Kidney epithelial cell (primary cell): ENCODE measurements at regions not wholly inside any gene's neighbourhood (a gene's known extent, or its start where the extent isn't known, plus 50 kb on each side); places are given as distances from the start of the nearest gene placed in this dataset.

Experiments
- DNase-seq: peaks from one replicate; pipeline ENCODE4 v3.0.0-alpha.2; 2010; ENCODE audit warnings: low read depth
- H3K27me3 ChIP-seq: 2 replicates; pipeline ENCODE4 v1.6.0; 2011; ENCODE audit warnings: low read length; ENCODE audit not compliant: control insufficient read depth, insufficient read depth
- H3K36me3 ChIP-seq: 2 replicates; pipeline ENCODE4 v1.5.1; 2011; ENCODE audit warnings: low read length; ENCODE audit not compliant: control insufficient read depth, insufficient read depth
- H3K4me3 ChIP-seq: 2 replicates; pipeline ENCODE4 v1.5.1; 2011; ENCODE audit warnings: low read depth, mild to moderate bottlenecking, control low read depth, low read length
- CTCF ChIP-seq: IDR thresholded peaks from 2 replicates; pipeline ENCODE4 v1.5.1; 2011; ENCODE audit warnings: mild to moderate bottlenecking, moderate library complexity, low read length, control low read depth, inconsistent platforms; ENCODE audit not compliant: insufficient read depth, poor library complexity, severe bottlenecking

- Histone ChIP-seq H3K4me3 (no peak overlapping the region), H3K27me3 (no peaks in the 10 kb centered on the region), H3K36me3 (no peaks in the 10 kb centered on the region)
- DNase-seq: no peak
- TF ChIP-seq CTCF: no peak
Measured at GRCh38 chr12:83758888-83759631, 1072.4 kb downstream of the TMTC2 start.

GRCh38 chr12:83753904-83754303 lies 1067.2 kb downstream of the TMTC2 start:
- no peak for TF ChIP-seq CTCF
- no peak overlapping the region for H3K4me3 ChIP-seq
- H3K36me3 ChIP-seq: no peaks in the 10 kb centered on the region
- no peak for DNase-seq
- H3K27me3 ChIP-seq: no peaks in the 10 kb centered on the region

- TF ChIP-seq CTCF: no peak
- Histone ChIP-seq H3K4me3 (no peak overlapping the region), H3K27me3 (no peaks in the 10 kb centered on the region), H3K36me3 (no peaks in the 10 kb centered on the region)
- DNase-seq: no peak
Measured at GRCh38 chr12:83753205-83753604, 1066.5 kb downstream of the TMTC2 start.

GRCh38 chr12:83739607-83740006 lies 1052.9 kb downstream of the TMTC2 start:
- DNase-seq: no peak
- Histone ChIP-seq H3K36me3 (no peaks in the 10 kb centered on the region), H3K4me3 (no peak overlapping the region), H3K27me3 (no peaks in the 10 kb centered on the region)
- TF ChIP-seq CTCF: no peak

GRCh38 chr12:83710851-83711250 lies 1024.1 kb downstream of the TMTC2 start:
- no peak for TF ChIP-seq CTCF
- no peaks in the 10 kb centered on the region for H3K27me3 ChIP-seq
- no peak for DNase-seq
- no peaks in the 10 kb centered on the region for H3K36me3 ChIP-seq
- H3K4me3 ChIP-seq: no peak overlapping the region

GRCh38 chr12:83709899-83710298 lies 1023.2 kb downstream of the TMTC2 start:
- DNase-seq: no peak
- TF ChIP-seq CTCF: no peak
- no peaks in the 10 kb centered on the region for H3K27me3 ChIP-seq
- no peaks in the 10 kb centered on the region for H3K36me3 ChIP-seq
- H3K4me3 ChIP-seq: no peak overlapping the region
